ENCODE measurements at regions not wholly inside any gene's neighbourhood (a gene's known extent, or its start where the extent isn't known, plus 50 kb on each side); places are given as distances from the start of the nearest gene placed in this dataset.

GRCh38 chr16:79543219-79543618, 57.3 kb downstream of the MAF start:
- DNase-seq (ENCODE audit: low read depth in 4 of 4, low spot score in 3 of 4) = no peak

GRCh38 chr16:79542237-79542774, 58.2 kb downstream of the MAF start:
- no peak for DNase-seq (ENCODE audit: low read depth in 4 of 4, low spot score in 3 of 4)

- no peak for DNase-seq (ENCODE audit: low read depth in 4 of 4, low spot score in 3 of 4)
Measured at GRCh38 chr16:79540825-79541595, 59.5 kb downstream of the MAF start.

GRCh38 chr16:79537584-79537983, 63.0 kb downstream of the MAF start:
- DNase-seq (ENCODE audit: low read depth in 4 of 4, low spot score in 3 of 4) = no peak

DNA sequence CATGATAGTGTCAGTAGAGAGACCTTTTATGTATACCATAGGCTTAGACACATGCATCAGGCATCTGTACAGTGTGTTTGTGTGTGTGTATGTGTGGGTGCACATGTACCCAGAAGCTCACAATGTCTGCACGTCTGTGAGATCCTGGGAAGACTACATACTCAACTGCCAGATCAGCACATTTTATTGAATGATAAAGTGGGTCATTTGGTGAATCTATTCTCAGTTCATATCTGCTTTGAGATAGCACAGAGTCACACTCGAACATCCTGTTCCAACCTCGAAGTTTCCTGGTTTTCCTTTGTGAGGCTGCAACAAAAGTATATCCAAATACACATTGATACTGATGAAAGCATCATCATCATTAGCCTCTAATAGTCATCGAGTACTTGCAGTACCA, 63.6 kb downstream of the MAF start:
- no peak for DNase-seq (ENCODE audit: low read depth in 4 of 4, low spot score in 3 of 4)

GRCh38 chr16:79535130-79535529, 65.4 kb downstream of the MAF start:
- DNase-seq (ENCODE audit: low read depth in 4 of 4, low spot score in 3 of 4) = no peak

DNA sequence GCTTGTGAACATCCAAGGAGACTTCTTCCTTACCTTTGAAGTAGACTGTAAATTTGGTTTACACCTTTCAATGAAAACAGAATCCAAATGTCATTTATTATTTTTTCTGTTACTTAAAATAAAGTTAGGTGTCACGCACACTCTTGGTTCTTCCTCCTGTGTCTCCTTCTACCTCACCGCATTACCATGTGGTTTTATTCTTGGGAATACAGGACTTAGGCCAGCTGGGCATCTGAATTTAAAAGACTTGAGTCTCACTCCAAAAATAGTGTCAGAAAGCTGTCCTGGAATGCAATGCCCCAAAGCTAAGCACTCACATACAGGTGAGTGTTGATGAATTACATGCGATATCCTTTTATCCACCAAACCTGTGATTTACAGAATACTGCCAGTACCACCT, 66.4 kb downstream of the MAF start:
- DNase-seq (ENCODE audit: low read depth in 4 of 4, low spot score in 3 of 4) = no peak

- no peak for DNase-seq (ENCODE audit: low read depth in 4 of 4, low spot score in 3 of 4)
Measured at GRCh38 chr16:79533292-79533691, 67.2 kb downstream of the MAF start.

- DNase-seq (ENCODE audit: low read depth in 4 of 4, low spot score in 3 of 4) = no peak
Measured at GRCh38 chr16:79532785-79533184, 67.8 kb downstream of the MAF start.

DNA sequence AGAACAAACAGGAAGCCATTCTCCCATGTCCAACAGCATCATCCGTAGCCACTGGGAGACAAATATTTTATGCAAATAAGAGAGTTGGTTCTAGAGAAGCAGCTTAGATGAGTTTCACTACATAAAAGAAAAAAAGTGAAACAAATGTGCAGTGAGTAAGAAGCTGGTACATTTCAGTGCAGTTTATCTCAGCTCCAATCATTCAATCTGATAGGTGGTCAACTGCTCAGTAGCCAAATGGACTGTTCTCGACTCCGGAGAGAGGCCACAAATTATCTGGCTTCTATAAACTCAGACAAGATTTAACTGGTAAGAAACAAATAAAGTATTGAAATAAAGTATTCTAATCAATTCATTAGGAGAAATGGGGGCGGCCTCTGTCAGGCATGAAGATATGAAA, 68.3 kb downstream of the MAF start:
- DNase-seq (ENCODE audit: low read depth in 4 of 4, low spot score in 3 of 4) = no peak

- no peak for DNase-seq (ENCODE audit: low read depth in 4 of 4, low spot score in 3 of 4)
Measured at GRCh38 chr16:79528338-79528737, 72.2 kb downstream of the MAF start.

DNA sequence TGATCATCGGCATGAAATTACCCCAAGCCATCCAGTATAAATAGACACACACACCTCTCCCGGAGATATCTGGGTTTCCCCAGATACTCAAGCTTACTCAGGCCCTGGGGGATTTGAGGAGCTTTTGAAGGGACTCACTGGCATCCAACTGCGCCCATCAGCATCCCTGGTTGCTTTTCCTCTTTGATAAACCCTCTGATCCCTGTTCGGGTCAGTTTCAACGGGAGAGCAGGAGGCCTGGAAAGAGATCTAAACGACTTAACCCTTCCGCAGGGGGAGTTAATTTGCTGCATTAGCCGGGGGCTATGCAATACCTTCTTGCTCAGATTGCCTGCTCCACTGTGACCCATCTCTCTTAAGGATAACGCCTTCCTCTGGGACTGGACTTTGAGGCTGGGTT, 76.6 kb downstream of the MAF start:
- DNase-seq (ENCODE audit: low read depth in 4 of 4, low spot score in 3 of 4) = no peak

- DNase-seq (ENCODE audit: low read depth in 4 of 4, low spot score in 3 of 4) = no peak
Measured at GRCh38 chr16:79519448-79519847, 81.1 kb downstream of the MAF start.

- DNase-seq (ENCODE audit: low read depth in 4 of 4, low spot score in 3 of 4) = no peak
Measured at GRCh38 chr16:79517156-79517555, 83.4 kb downstream of the MAF start.

- DNase-seq (ENCODE audit: low read depth in 4 of 4, low spot score in 3 of 4) = no peak
Measured at GRCh38 chr16:79510879-79511278, 89.7 kb downstream of the MAF start.

GRCh38 chr16:79509906-79510305, 90.6 kb downstream of the MAF start:
- no peak for DNase-seq (ENCODE audit: low read depth in 4 of 4, low spot score in 3 of 4)

DNA sequence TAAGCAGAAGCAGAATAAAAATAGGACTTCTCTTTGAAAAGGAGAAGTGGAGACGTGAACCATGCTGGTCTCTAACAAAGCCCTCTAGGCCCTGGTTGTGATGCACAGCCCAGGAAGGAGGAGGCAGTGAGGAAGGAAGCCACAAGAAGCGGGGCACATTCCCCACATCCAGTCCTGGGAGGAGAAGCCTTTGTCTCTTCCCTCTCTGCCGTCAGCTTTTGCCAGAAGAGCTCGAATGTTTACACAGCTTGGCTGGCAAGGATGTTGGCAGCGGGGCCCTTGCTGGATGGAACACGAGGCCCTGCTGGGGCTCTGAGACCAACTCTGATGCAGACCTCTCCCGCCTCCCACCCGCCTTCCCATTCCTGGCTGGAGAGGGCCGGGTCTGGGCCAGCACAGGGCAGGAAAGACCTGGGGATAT, 91.3 kb downstream of the MAF start:
- no peak for DNase-seq (ENCODE audit: low read depth in 4 of 4, low spot score in 3 of 4)

DNA sequence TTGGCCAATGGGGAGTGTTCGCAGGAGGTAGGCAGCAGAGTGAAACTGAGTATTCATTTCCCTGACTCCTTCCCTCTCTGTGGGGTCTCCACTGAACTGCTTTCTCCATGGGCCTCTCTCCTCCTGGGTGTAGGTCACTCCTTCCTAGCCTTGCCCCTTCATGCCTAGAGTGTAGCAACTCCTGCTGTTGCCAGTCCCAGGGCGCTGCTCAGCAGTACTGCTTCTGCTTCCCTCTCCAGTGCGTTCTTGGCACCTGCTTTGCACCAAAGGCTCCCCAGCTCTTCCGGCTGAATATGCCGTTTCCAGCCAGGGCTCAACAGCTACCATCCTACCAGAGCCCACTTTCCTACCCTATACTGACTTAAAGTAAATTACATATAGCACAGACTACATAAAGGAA, 92.2 kb downstream of the MAF start:
- DNase-seq (ENCODE audit: low read depth in 4 of 4, low spot score in 3 of 4) = no peak

GRCh38 chr16:79505344-79505743, 95.2 kb downstream of the MAF start:
- no peak for DNase-seq (ENCODE audit: low read depth in 4 of 4, low spot score in 3 of 4)

GRCh38 chr16:79503511-79503910, 97.0 kb downstream of the MAF start:
- DNase-seq (ENCODE audit: low read depth in 4 of 4, low spot score in 3 of 4) = no peak

GRCh38 chr16:79501446-79501845, 99.1 kb downstream of the MAF start:
- no peak for DNase-seq (ENCODE audit: low read depth in 4 of 4, low spot score in 3 of 4)

DNA sequence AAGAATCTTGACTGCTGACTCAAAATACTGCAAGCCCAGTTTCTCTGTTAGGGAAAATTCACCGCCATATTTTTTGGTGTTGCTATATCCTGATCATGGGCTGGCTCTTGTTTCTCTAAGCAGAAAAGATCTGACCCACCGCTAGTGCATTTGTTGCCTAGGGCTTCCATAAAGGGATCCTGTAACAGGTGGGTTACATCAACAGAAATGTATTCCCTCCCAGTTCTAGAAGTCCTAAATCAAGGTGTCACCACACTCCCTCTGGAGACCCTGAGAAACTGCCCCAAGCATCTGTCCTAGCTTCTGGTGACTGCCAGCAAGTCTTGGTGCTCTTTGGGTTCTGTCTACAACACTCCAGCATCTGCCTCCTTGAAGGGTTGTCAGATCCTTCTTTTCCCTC, 99.7 kb downstream of the MAF start:
- peak in 1 of 4 donors; percentile 14 for DNase-seq (ENCODE audit: low read depth in 4 of 4, low spot score in 3 of 4)

GRCh38 chr16:79500286-79500685, 100.3 kb downstream of the MAF start:
- no peak for DNase-seq (ENCODE audit: low read depth in 4 of 4, low spot score in 3 of 4)

All from right renal pelvis (tissue), 4 donors.